GM21576 (cell line): ENCODE measurements at regions not wholly inside any gene's neighbourhood (a gene's known extent, or its start where the extent isn't known, plus 50 kb on each side); places are given as distances from the start of the nearest gene placed in this dataset.
"Not testable (repeated sequence)": the region's sequence is repeated elsewhere in the genome, so short reads cannot be mapped to it uniquely, and the experiment has no call there.

Source experiments
- ATAC-seq: cut with Tn5 transposase; IDR thresholded peaks from one replicate; pipeline ENCODE4 v1.9.1; 2021; ENCODE audit warnings: mild to moderate bottlenecking, moderate library complexity; ENCODE audit not compliant: unreplicated experiment

- ATAC-seq: no peak
Observed at GRCh38 chrX:2640436-2641150, 50.5 kb upstream of the CD99 start.

- ATAC-seq: no peak
Observed at GRCh38 chrX:2638279-2638678, 52.8 kb upstream of the CD99 start.

GRCh38 chrX:2635342-2635741 is 55.8 kb upstream of the CD99 start:
- ATAC-seq: no peak

GRCh38 chrX:2632533-2633504 is 58.3 kb upstream of the CD99 start:
- ATAC-seq: no peak

GRCh38 chrX:2631743-2632532 is 59.2 kb upstream of the CD99 start:
- ATAC-seq: no peak

- not testable (repeated sequence) for ATAC-seq
Observed at GRCh38 chrX:2630935-2631742, 60.0 kb upstream of the CD99 start.

GRCh38 chrX:2630008-2630934 is 60.8 kb upstream of the CD99 start:
- not testable (repeated sequence) for ATAC-seq

- no peak for ATAC-seq
Observed at GRCh38 chrX:2629316-2630007, 61.6 kb upstream of the CD99 start.

- ATAC-seq: no peak
Observed at GRCh38 chrX:2628751-2629315, 62.3 kb upstream of the CD99 start.

GRCh38 chrX:2627272-2627867 is 63.7 kb upstream of the CD99 start:
- ATAC-seq: peak; percentile 58

- no peak for ATAC-seq
Observed at GRCh38 chrX:2626750-2627149, 64.3 kb upstream of the CD99 start.

GRCh38 chrX:2620576-2620975 is 70.5 kb upstream of the CD99 start:
- ATAC-seq: no peak

GRCh38 chrX:2618516-2618915 is 72.6 kb upstream of the CD99 start:
- ATAC-seq: no peak

- ATAC-seq: no peak
Observed at GRCh38 chrX:2614911-2615310, 76.2 kb upstream of the CD99 start.

GRCh38 chrX:2610246-2611170 is 80.6 kb upstream of the CD99 start:
- no peak for ATAC-seq

GRCh38 chrX:2609431-2610238 is 81.5 kb upstream of the CD99 start:
- ATAC-seq: no peak
